ENCODE measurements at regions not wholly inside any gene's neighbourhood (a gene's known extent, or its start where the extent isn't known, plus 50 kb on each side); places are given as distances from the start of the nearest gene placed in this dataset.

GRCh38 chr3:135844386-135844785 is 121.1 kb upstream of the PPP2R3A start:
- TF ChIP-seq CTCF (IDR thresholded peaks at IDR 0.05; ENCODE audit: low read depth, low read length, missing input control) (no peak), HNF4G (IDR thresholded peaks at IDR 0.05) (no peak), ZBTB33 (IDR thresholded peaks at IDR 0.05) (no peak), REST (IDR thresholded peaks at IDR 0.05) (no peak), GABPA (IDR thresholded peaks at IDR 0.05 in 1 of 2, conservative IDR thresholded peaks at IDR 0.05 in 1 of 2) (no peak), RXRA (IDR thresholded peaks at IDR 0.05) (no peak), RAD21 (IDR thresholded peaks at IDR 0.05) (no peak), SP1 (IDR thresholded peaks at IDR 0.05) (no peak)
- TF ChIP-seq, protein P1, sequence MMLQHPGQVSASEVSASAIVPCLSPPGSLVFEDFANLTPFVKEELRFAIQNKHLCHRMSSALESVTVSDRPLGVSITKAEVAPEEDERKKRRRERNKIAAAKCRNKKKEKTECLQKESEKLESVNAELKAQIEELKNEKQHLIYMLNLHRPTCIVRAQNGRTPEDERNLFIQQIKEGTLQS (IDR thresholded peaks at IDR 0.05), result no peak
- TF ChIP-seq, protein P2, sequence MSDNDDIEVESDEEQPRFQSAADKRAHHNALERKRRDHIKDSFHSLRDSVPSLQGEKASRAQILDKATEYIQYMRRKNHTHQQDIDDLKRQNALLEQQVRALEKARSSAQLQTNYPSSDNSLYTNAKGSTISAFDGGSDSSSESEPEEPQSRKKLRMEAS (IDR thresholded peaks at IDR 0.05), result no peak

All from liver (tissue), 3 donors.